ENCODE measurements at regions not wholly inside any gene's neighbourhood (a gene's known extent, or its start where the extent isn't known, plus 50 kb on each side); places are given as distances from the start of the nearest gene placed in this dataset.
A peak's percentile ranks its signal among the peaks of the same experiment; 100 is the strongest.

GRCh38 chr5:39639618-39640089, 214.9 kb upstream of the DAB2 start:
- H3K9me1 ChIP-seq (ENCODE audit: control insufficient read depth, extremely low read depth, insufficient read depth, low read length), result no peaks in the 10 kb centered on the region
- FAIRE-seq, result peak; percentile 71
- no peaks in the 10 kb centered on the region for H3K36me3 ChIP-seq (ENCODE audit: control insufficient read depth in 2 of 2, extremely low read depth in 1 of 2, insufficient read depth in 2 of 2, low read length in 2 of 2)
- H3K79me2 ChIP-seq (ENCODE audit: control insufficient read depth, insufficient read depth, low read length), result no peaks in the 10 kb centered on the region
- dilution Hi-C loops (cut with MboI; ENCODE audit: extremely low pct_ligation_motif_present, low sequenced_read_pairs), result no loop called here
- no peak overlapping the region for H3K9ac ChIP-seq (ENCODE audit: control insufficient read depth, extremely low read depth, insufficient read depth, low read length)
- H3K27ac ChIP-seq (ENCODE audit: control insufficient read depth, insufficient read depth, low read length), result no peak overlapping the region
- no peaks in the 10 kb centered on the region for H3K9me3 ChIP-seq (ENCODE audit: control insufficient read depth, low read depth, low read length)
- no peak overlapping the region for H3K4me2 ChIP-seq (ENCODE audit: control insufficient read depth, extremely low read depth, insufficient read depth, low read depth, low read length)
- H2AFZ ChIP-seq (ENCODE audit: control insufficient read depth, low read length), result peak overlapping the region; percentile 14
- no peak for TF ChIP-seq CTCF (optimal IDR thresholded peaks at IDR 0.05 in 1 of 3, IDR thresholded peaks at IDR 0.05 in 1 of 3, conservative IDR thresholded peaks at IDR 0.05 in 1 of 3; ENCODE audit: extremely low read depth in 1 of 3, insufficient read depth in 2 of 3, low read length in 3 of 3)
- TF ChIP-seq EZH2 (IDR thresholded peaks at IDR 0.05; ENCODE audit: low read length), result no peak
- DNase-seq (ENCODE audit: low read depth, low spot score), result no peak
- H3K4me3 ChIP-seq (ENCODE audit: control insufficient read depth in 2 of 3, extremely low read depth in 1 of 3, insufficient read depth in 2 of 3, low read depth in 1 of 3, low read length in 3 of 3), result no peak overlapping the region
- H3K27me3 ChIP-seq (ENCODE audit: control insufficient read depth, extremely low read depth, insufficient read depth, low read length), result no peaks in the 10 kb centered on the region
- peaks cover 5% of the 10 kb centered on the region for H3K4me1 ChIP-seq (ENCODE audit: control insufficient read depth, extremely low read depth, insufficient read depth, low read length)
- H4K20me1 ChIP-seq (ENCODE audit: control insufficient read depth, extremely low read depth, insufficient read depth, low read length), result no peaks in the 10 kb centered on the region

GRCh38 chr5:39638813-39639212, 214.0 kb upstream of the DAB2 start:
- Histone ChIP-seq H3K27me3 (ENCODE audit: control insufficient read depth, extremely low read depth, insufficient read depth, low read length) (no peaks in the 10 kb centered on the region), H3K9ac (ENCODE audit: control insufficient read depth, extremely low read depth, insufficient read depth, low read length) (no peak overlapping the region), H3K4me2 (ENCODE audit: control insufficient read depth, extremely low read depth, insufficient read depth, low read depth, low read length) (no peak overlapping the region), H4K20me1 (ENCODE audit: control insufficient read depth, extremely low read depth, insufficient read depth, low read length) (no peaks in the 10 kb centered on the region), H3K27ac (ENCODE audit: control insufficient read depth, insufficient read depth, low read length) (no peak overlapping the region), H3K9me1 (ENCODE audit: control insufficient read depth, extremely low read depth, insufficient read depth, low read length) (no peaks in the 10 kb centered on the region), H3K79me2 (ENCODE audit: control insufficient read depth, insufficient read depth, low read length) (no peaks in the 10 kb centered on the region), H3K9me3 (ENCODE audit: control insufficient read depth, low read depth, low read length) (no peaks in the 10 kb centered on the region), H3K36me3 (ENCODE audit: control insufficient read depth in 2 of 2, extremely low read depth in 1 of 2, insufficient read depth in 2 of 2, low read length in 2 of 2) (no peaks in the 10 kb centered on the region), H2AFZ (ENCODE audit: control insufficient read depth, low read length) (no peak overlapping the region), H3K4me1 (ENCODE audit: control insufficient read depth, extremely low read depth, insufficient read depth, low read length) (peaks cover 5% of the 10 kb centered on the region), H3K4me3 (ENCODE audit: control insufficient read depth in 2 of 3, extremely low read depth in 1 of 3, insufficient read depth in 2 of 3, low read depth in 1 of 3, low read length in 3 of 3) (no peak overlapping the region)
- dilution Hi-C loops (cut with MboI; ENCODE audit: extremely low pct_ligation_motif_present, low sequenced_read_pairs), result no loop called here
- no peak for DNase-seq (ENCODE audit: low read depth, low spot score)
- TF ChIP-seq EZH2 (IDR thresholded peaks at IDR 0.05; ENCODE audit: low read length) (no peak), CTCF (optimal IDR thresholded peaks at IDR 0.05 in 1 of 3, IDR thresholded peaks at IDR 0.05 in 1 of 3, conservative IDR thresholded peaks at IDR 0.05 in 1 of 3; ENCODE audit: extremely low read depth in 1 of 3, insufficient read depth in 2 of 3, low read length in 3 of 3) (no peak)
- FAIRE-seq, result no peak
